Fibroblast of skin of right biceps (primary cell): ENCODE measurements at regions not wholly inside any gene's neighbourhood (a gene's known extent, or its start where the extent isn't known, plus 50 kb on each side); places are given as distances from the start of the nearest gene placed in this dataset.

ENCODE experiments used
- DNase-seq: peaks from one replicate; pipeline ENCODE4 v3.0.0-alpha.2; 2013

DNA sequence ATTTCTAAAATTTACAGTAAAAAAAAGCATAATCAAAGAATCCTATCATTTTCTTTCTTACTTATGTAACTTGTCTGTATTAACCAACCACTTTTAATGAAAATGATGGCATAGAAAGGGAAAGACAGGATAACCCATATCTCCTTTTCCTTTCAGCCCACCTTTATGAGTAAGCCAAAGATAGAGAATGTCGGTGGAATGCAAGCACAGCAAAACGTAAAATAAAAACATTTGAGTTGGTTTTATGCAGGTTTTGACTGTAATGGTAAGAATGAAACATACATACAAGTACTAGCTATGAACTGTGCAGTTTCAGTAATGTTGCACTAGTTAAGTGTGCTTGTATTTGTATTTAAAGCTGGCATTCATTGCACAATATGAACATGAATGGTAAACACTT is 360.3 kb downstream of the FOXG1 start:
- DNase-seq, result no peak

DNA sequence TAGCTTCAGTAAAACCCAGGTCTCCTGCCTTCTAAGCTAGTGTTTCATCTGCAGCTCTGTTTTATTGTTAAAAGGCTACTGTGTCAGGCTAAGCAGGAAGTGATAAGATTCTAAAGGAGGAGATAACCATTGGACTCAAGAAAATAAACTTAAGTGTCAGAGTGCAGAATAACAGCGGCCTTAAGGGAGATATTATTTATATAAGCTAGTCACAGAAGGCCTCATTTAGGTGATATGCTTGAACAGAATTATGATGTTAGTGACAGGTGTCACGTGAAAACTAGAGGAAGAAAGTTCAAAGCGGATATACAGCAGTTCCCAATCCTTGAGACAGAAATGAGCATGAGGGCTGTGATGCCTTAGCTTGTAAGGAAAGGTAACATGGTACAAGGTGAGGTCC is 373.4 kb downstream of the FOXG1 start:
- DNase-seq, result no peak

DNA sequence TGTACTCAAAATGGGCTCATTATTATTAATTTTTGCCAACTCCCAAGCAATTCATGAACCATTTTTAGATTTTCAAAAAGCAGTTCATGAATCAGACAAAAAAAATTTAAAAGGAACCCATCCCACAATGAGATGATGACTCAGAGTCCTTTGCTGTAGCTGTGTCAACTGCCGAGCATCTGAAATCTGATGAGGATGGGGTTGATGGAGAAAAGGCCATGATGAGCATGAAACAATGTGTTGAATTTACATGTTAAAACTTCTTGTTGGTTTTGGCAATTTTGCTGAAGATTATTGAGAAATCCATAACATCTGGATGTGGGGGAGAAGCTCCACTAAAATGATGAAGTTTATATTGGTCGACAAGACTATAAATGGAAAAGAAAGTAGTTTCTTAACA is 378.0 kb downstream of the FOXG1 start:
- peak; percentile 97 for DNase-seq

DNA sequence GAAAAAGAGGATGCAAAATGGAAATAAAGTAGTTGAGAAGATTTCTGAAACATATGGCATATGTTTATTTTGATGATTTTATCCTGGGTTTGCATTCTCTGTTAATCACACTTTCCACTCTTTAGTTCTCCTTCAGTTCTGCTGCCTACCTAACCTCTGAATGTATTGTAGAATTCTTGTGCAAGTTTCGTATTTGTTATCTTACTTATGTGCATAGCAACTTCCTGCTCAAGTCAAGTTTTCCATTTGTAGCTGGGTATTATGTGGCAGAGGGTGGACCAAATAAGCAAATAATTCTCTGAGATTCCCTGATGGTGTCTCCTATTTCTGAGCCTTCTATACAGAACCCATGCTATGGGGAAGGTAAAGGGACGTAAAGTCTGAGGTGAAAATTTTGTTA is 381.6 kb downstream of the FOXG1 start:
- no peak for DNase-seq

DNA sequence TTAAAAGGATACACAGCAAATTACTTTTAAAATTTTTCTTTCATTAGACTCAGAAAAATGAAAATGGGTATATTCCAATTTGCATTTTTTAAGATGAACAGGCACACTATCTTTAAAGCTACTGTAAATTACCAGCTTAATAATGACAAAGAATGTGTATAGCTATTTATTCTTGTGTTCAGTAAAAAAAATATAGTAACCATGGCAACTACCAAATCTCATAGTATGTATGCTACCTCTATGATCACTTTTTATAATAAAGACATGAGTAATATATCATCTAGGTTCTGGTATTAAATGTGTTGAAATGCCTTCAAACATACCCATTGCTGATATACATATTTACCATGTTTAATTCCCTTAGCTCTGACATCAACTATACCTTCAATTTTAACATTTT is 383.2 kb downstream of the FOXG1 start:
- DNase-seq, result no peak

DNA sequence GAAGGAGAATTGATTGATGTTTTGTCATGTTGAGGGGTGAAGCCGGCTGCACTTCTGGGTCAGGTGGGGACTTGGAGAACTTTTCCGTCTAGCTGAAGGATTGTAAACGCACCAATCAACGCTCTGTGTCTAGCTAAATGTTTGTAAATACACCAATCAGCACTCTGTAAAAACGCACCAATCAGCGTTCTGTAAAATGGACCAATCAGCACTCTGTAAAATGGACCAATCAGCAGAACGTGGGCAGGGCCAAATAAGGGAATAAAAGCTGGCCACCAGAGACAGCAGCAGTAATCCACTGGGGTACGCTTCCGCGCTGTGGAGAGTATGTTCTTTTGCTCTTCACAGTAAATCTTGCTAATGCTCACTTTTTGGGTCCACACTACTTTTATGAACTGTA is 384.1 kb downstream of the FOXG1 start:
- no peak for DNase-seq

DNA sequence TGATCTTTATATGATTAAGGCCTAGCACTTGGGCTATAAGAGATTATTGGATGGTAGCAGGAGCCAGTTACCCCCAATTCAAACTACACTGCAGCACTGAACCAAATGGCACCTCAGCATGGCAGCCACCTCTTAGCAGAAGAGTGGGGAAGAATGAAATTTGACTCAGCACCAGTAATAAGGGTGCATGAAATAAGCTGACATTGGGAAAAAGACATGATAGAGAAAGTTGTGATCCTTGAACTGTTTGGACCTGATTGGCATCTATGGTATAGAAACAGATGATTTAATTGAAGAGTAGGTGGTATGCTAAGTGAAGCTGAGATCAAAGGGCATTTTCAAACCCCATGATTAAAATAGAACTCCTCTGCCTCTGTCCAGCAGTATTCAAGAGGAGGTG is 389.5 kb downstream of the FOXG1 start:
- DNase-seq, result no peak

DNA sequence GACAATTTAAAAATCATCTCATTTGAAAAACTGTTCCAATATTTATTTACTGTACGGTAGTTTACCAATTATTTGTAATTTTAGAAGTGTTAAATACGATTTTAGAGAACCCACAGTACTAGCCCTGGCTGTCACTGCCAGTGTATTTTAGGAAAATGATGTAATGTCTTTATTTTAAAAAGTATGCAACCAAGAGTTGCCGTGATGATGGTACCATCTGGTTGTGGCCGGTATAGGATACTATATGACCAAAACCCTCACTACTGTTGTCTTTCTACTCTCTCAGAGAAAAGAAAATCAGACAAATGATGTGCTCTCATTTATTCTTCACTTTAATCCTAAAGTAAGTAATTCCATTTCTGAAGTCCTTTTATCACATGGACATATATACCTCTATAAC is 395.0 kb downstream of the FOXG1 start:
- DNase-seq, result no peak

DNA sequence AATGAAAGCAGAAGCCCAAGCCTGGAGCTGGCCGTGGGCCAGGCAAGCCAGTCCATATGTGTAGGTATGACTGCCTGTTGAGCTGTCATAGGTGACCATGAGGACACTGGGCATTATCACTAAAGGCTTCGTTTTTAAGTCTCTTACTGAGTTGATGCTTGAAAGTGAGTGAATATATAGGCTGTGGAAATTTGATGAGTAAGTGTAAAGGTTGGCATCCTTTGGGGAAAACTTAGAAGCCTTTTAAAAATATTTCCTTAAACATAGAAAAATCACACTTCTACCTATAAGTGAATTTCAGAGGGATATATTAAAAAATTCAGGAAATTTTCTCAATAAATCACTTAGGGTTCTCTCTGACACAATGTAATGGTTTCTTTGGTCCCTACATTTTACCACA is 396.5 kb downstream of the FOXG1 start:
- no peak for DNase-seq

DNA sequence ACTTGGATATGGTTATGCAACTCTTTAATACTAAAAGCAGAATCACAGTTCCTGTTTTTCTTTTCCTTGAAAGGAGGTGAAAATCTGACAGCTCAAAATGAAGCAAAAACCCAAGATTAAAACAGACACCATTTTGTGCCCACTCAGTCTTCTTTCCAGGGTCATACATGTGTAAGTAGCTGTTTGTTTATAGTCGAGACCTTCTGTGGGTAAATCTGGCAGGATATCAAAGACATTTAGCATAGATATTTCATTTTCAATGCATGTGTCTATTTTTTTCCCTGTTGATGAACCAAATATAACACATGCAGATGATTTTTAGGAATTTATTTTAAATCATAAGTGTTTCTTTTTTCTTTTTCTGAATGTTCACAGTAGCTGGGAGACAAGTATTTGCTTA is 398.8 kb downstream of the FOXG1 start:
- DNase-seq, result no peak

DNA sequence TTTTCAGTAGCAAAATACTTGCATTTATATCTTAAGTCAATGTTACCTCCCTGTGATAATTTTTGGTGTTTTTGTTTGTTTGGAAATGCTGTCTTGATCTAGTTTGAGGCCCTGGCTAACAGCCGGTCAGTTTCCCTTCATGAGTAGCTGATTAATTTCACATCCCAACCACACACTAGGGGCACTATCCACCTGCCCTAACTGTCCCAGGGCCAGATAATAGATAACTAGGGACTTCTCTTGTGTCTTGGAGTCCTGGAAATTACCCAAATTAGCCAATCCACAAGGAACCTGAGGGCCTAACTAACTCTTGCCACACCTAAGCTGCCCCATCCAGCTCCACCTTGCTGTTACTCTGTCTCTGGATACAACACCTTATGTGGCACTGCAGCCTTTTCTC is 399.9 kb downstream of the FOXG1 start:
- DNase-seq, result no peak

DNA sequence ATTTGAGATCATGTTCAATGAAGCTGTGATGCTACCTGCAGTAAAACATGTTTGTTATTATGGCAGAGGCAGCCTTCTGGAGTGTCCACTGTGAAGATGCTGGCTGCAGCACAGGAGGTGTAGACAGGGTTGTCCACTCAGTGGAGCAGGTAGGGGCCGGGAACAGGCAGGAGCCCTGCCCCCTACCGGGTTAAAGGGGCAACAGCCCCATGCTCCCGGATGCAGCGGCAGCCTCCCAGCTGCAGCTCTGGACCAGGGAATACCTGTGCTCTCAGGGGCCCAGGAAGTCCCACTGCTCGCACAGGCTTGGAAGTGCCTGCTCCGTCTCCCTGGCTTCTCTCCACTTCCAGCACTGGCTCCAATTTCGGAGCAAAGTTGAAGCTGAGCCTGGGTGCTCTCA is 401.6 kb downstream of the FOXG1 start:
- DNase-seq, result no peak

DNA sequence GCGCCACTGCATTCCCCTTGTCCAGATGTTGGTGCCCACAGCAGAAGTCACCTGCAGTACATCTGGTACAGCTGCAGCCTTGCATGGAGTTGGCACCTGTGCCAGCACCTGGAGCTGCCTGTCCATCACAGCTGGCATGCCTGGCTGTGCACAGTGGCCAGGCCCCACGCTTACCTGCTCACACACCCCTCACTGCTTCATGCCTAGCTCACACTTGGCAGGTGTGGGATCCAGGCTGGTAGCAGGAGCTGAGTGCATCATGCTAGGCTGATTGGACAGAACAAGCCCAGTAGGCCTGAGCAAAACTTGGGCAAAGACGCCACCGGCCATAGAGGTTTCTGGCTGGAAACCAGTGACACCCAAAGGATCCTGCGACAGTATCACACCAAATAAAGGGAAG is 402.8 kb downstream of the FOXG1 start:
- DNase-seq, result no peak

DNA sequence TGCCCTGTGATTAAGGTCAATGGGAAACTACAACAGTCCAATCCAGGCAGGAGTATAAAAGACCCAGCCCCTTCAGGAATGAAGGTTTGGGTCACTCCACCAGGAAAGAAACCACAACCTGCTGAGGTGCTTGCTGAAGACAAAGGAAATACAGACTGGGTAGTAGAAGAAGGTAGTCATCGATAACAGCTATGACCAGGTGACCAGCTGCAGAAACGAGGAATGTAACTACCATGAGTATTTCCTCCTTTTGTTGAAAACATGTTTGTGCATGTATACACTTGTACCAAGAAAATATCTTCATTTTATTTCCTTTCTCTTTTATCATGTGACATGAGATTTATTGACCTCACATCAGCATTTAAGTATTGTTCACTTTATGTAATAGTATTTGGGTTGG is 409.1 kb downstream of the FOXG1 start:
- no peak for DNase-seq

DNA sequence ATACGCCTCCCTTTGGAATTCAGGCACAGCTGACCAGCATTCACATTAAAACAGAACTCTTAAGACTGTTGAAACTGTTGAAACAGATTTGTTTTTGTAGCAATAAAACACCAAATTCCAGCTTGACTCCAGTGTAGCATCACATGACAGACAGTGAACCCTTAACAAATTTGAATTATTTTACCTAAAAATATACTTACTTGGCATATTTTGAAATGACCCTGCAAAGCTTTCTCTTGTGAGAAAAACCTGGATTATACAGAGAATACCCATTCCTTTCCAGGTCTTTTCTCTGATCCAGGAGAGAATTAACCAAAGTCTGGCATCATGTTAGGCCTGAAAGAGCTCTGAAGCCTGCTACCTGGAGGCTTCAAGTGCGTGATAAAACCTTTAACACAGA is 410.3 kb downstream of the FOXG1 start:
- DNase-seq, result no peak

DNA sequence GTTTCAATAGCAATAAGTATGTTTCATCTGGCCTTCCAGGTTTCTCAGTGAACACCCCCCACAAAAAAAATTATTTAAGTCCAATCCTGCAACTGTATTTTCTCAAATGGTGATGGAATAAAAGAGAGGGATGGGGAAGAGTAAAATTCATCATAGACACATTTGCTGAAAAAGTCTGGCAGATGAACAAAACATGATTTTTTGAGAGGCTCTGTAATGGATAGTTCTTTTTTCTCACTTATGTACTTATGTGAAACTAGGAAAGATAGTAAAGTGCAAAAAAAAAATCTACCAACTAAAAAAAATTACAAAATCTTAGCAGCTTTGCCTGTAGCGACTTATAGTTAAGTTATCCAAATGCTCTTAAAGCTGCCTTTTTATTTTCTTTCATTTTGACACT is 412.4 kb downstream of the FOXG1 start:
- DNase-seq, result no peak

DNA sequence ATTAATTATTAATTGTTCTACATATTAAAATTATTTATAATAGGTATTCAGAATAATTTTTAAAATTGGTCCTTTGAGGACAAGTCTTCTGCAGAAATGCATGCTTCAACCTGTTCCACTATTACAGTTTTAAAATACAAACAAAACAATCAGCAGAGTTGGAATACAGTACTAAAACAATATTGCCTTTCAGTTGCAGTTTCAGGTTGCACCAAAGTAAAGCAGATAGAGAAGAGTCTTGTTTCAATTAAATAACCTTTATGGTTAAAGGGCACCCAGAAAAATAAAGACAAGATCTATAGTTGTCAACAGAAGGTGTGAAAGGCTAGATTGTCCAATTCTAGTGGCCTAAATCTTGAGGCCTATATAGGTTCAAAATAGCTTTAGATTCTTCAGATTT is 424.5 kb downstream of the FOXG1 start:
- no peak for DNase-seq

DNA sequence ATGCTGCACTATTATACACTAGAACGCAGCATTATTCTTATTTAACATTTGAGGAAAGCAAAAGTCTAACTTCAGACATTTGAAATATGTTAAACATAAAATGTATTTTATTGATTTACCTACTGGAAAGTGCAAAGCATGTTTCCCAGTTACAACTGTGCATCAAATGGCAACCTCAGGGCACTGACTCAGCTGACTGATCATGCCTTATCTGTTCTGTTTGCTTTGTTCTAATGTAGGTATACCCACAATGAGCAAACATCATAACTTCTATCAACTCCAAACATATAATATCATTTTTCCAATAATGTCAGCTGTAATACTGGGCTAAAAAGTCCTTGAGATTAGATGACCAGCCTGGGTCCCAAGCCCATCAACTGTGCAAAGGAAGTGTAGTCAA is 431.0 kb downstream of the FOXG1 start:
- DNase-seq, result no peak

DNA sequence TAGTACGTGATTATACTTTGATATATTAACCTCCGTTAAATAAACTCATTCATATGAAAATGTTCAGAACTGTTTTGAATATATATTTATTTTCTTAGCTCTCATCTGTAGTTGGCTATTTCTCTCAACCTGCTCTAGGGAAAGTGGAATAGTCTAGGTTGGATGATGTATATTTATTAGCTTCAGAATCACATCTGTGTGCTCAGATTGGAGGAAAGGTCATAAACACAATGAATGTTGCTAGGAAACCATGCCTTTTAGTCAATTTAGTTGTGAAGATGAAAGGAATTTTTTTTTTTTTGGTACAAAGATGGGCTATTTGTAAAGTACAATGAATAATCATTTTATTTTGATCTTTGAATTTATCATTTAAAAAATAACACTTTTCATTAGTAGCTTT is 439.1 kb downstream of the FOXG1 start:
- DNase-seq, result no peak

DNA sequence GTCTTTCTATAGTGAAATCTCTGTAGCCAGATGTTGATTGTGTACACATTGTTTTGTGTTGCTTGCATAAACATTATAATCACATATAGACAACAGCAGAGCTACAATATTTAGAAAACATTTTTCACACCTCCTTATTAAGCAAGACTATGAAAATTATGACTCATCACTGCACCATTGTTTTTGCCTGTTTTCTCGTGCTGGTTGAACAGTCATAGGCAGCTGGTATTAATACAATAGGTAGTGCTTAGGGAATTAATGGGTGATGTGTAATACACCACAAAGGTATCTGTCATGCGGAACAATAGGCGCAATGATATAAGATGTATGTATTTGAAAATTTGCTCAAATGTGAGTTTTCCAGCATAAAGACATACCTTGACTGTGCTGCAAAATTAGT is 449.3 kb downstream of the FOXG1 start:
- DNase-seq, result peak; percentile 33

DNA sequence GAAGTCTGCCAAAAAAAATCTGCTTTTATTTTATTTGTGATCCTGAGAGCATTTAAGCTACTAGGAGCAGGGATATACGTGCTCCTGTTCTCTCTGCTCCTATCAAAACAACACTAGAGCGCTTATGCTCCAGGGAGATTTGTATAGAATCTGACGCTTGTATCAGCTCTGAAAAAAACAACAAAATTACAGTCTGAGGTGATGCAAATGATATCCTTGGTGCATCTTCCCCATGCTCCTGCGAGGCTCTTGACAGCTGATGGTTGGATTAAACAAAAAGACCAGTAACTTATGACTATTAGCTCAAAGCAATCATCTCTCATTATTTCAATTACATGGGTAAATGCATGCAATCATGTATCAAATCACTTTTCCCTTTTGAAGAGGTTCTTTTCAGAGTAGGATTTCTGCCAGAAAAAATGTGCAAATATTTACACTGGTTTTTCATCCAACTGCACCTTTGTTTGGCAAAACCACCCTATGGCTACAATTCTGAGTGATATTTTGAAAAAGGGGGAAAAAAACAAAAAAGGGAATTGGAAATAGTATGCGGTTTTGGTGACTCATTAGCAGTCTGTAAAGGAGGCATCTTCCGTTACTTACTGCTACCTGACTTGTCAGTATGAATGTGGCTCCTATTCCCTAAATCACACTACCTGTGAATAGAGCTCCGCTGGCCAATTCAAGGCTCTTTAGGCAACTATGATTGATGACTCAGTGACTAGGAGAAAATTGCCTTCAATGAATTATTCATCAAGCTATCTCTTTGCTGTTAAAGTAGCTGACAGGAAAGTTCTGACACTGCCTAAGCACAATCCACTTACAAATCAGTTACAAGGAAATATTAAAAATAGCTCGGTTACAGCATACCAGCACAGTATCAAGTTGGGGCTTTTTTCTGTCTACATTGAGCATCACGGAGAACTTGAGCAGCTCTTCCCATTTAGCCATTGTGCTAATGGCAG is 450.0 kb downstream of the FOXG1 start:
- DNase-seq, result peak; percentile 19

DNA sequence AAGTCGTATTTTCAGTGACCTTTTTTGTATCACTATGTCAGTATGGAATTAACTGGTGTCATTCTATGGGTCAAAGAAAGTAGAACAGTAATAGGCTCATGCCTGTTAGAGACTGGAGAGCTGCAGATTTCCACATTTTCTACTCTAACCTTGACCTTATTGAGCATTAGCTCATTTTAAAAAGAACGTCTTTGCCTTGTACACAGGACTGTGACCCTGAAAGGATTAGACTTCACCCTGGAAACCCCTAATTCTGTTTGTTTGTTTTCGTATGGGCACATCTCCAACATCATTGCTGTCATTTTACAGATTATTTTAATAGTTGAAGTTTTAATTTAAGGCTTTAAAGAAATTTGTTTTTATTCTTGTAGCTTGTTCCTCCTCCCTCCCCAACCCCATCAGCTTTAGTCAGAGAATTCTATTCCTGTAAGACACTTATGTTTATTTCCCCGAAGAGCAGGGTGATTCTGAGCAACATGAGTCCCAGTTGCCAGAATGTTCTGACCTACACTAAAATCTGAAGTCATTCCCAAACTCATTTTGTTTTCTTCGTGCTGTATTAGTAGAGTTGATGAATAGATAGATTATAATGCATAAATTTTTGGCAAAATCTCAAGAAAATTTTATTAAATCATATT is 451.3 kb downstream of the FOXG1 start:
- DNase-seq, result no peak

DNA sequence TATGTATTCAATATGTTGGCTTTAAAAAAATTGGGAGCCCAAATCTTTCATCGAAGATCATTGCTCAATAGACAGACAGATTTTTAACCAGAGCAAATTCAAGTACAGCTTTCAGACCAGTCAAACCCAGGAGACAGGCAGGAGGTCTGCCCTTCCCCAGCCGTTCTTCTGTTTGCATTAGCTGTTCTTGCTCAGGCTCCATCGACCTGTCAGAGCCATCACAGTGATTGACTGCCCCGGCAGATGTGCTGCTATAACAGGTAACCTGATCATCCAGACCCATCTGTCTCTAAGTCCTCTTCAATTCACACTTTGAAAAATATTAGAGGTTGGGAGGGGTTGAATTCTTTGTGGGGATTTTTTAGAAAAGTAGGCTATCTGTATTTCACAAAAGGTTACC is 453.5 kb downstream of the FOXG1 start:
- DNase-seq, result no peak

DNA sequence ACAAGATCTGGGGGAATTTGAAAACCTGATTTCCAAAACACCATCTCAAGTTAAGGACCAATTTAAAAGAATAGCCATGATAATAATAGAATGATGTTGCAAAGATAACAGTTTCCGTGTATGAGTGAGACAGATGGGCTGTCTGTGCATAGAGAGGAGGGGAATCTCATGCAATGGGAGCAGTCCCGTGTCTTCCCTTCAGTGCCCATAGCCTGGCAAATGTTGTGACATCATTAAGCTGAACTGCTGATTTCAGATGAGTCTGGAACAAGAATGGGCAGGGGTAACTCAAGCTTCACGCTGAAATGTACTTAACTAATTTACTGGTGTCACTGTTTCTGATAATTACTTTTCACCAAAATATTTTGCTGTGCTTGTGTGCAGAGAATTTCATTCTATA is 454.0 kb downstream of the FOXG1 start:
- DNase-seq, result no peak

DNA sequence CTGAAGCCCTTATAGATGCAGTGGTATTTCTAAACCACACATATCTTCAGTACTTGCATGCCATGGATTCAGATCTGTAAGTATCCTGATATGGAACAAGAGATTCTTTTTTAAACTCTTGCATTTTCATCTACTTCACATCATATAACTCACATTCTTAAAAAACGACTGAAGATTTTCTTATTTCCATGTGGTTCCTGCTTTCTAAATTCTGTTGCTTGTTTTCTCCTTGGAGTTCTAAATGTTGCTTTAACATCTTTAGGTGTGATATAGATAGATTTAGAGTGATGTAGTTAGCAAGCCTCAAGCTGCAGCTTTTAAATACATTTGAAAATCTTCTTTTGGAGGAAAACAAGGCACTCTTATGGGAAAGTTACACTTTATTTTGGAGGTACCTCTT is 455.4 kb downstream of the FOXG1 start:
- DNase-seq, result no peak
